DMS53 (cell line): ENCODE measurements at regions not wholly inside any gene's neighbourhood (a gene's known extent, or its start where the extent isn't known, plus 50 kb on each side); places are given as distances from the start of the nearest gene placed in this dataset.
"Not testable (repeated sequence)": the region's sequence is repeated elsewhere in the genome, so short reads cannot be mapped to it uniquely, and the experiment has no call there.

ENCODE experiments used
- DNase-seq: peaks from one replicate; lab custom pipeline; 2025; lab: John Stamatoyannopoulos, UW

- DNase-seq: no peak
These were observed 210.1 kb upstream of the ARHGEF26 start for GRCh38 chr3:153911116-153911515.

- no peak for DNase-seq
These were observed 201.4 kb upstream of the ARHGEF26 start for GRCh38 chr3:153919773-153920172.

GRCh38 chr3:153921826-153922225 is 199.4 kb upstream of the ARHGEF26 start:
- no peak for DNase-seq

GRCh38 chr3:153925841-153926514 is 195.2 kb upstream of the ARHGEF26 start:
- DNase-seq: no peak

- peak; percentile 6 for DNase-seq
These were observed 194.1 kb upstream of the ARHGEF26 start for GRCh38 chr3:153927107-153927506.

GRCh38 chr3:153928851-153929250 is 192.3 kb upstream of the ARHGEF26 start:
- DNase-seq: no peak

GRCh38 chr3:153933481-153933880 is 187.7 kb upstream of the ARHGEF26 start:
- DNase-seq: not testable (repeated sequence)

- DNase-seq: no peak
These were observed 177.1 kb upstream of the ARHGEF26 start for GRCh38 chr3:153944084-153944483.

- DNase-seq: no peak
These were observed 169.9 kb upstream of the ARHGEF26 start for GRCh38 chr3:153951276-153951675.

- no peak for DNase-seq
These were observed 169.1 kb upstream of the ARHGEF26 start for GRCh38 chr3:153952091-153952490.

- DNase-seq: no peak
These were observed 164.6 kb upstream of the ARHGEF26 start for GRCh38 chr3:153956613-153957012.

- DNase-seq: peak; percentile 35
These were observed 163.8 kb upstream of the ARHGEF26 start for GRCh38 chr3:153957421-153957820.

- peak; percentile 19 for DNase-seq
These were observed 162.3 kb upstream of the ARHGEF26 start for GRCh38 chr3:153958635-153959595.

GRCh38 chr3:153960458-153961074 is 160.6 kb upstream of the ARHGEF26 start:
- no peak for DNase-seq

GRCh38 chr3:153961494-153961893 is 159.7 kb upstream of the ARHGEF26 start:
- peak; percentile 76 for DNase-seq

- no peak for DNase-seq
These were observed 158.2 kb upstream of the ARHGEF26 start for GRCh38 chr3:153963012-153963411.

- DNase-seq: no peak
These were observed 153.9 kb upstream of the ARHGEF26 start for GRCh38 chr3:153967260-153967659.

GRCh38 chr3:153970047-153970446 is 151.1 kb upstream of the ARHGEF26 start:
- peak; percentile 3 for DNase-seq

GRCh38 chr3:153970741-153971347 is 150.3 kb upstream of the ARHGEF26 start:
- peak; percentile 37 for DNase-seq

- DNase-seq: no peak
These were observed 148.3 kb upstream of the ARHGEF26 start for GRCh38 chr3:153972862-153973261.

GRCh38 chr3:153973722-153974265 is 147.4 kb upstream of the ARHGEF26 start:
- DNase-seq: no peak

GRCh38 chr3:153974614-153975013 is 146.6 kb upstream of the ARHGEF26 start:
- DNase-seq: no peak
